CD4-positive, alpha-beta T cell treated with Interferon alpha-2 for 1 hour (primary cell): ENCODE measurements at regions not wholly inside any gene's neighbourhood (a gene's known extent, or its start where the extent isn't known, plus 50 kb on each side); places are given as distances from the start of the nearest gene placed in this dataset.

Source experiments
- DNase-seq, 2 donors: peaks; one replicate each; pipeline ENCODE4 v3.0.0-alpha.2; 2020 to 2022

- DNase-seq: no peak
Observed at GRCh38 chr13:48892053-48892687, 83.5 kb upstream of the FNDC3A start.

- no peak for DNase-seq
Observed at GRCh38 chr13:48892688-48893075, 83.0 kb upstream of the FNDC3A start.

DNA sequence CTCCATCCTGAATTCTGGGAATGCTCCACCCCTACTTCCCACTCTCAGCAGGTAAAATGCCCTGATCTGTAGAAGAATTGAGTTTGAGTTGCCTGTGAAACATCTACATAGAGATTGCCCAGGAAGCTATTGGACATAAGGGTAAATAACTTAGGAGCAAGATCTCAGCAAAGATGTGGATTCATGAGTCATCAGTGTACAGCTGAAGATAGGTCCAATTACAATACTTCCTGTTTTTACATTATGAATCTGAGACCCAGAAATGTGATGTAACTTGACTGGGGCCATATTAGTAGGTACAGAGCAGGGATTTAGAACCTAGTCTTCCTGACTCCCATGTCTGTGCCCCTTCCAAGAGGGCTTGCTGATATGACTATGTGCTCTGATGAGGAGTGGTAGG, 79.4 kb upstream of the FNDC3A start:
- DNase-seq: no peak

GRCh38 chr13:48901781-48902180, 73.9 kb upstream of the FNDC3A start:
- no peak for DNase-seq

DNA sequence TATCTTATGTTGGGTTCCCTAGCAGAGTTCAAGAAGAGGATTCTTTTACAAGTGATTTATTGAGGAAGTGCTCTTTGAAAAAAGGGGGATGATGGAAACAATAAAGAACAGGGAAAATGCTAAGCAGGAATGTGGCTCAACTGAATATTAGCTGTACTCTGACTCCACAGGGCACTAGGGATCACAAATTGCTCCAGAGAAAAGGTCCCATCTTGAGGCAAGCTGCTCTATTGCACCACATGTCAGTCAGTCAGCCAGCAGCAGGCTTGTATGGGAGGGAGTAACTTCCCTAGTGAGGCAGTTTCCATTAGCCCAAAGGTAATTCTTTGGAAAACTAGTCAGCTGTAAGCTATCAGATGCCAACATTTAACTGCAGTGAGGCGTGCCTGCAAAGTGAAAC, 73.3 kb upstream of the FNDC3A start:
- no peak for DNase-seq

GRCh38 chr13:48904668-48905290, 70.9 kb upstream of the FNDC3A start:
- no peak for DNase-seq

GRCh38 chr13:48906200-48906599, 69.5 kb upstream of the FNDC3A start:
- no peak for DNase-seq

DNA sequence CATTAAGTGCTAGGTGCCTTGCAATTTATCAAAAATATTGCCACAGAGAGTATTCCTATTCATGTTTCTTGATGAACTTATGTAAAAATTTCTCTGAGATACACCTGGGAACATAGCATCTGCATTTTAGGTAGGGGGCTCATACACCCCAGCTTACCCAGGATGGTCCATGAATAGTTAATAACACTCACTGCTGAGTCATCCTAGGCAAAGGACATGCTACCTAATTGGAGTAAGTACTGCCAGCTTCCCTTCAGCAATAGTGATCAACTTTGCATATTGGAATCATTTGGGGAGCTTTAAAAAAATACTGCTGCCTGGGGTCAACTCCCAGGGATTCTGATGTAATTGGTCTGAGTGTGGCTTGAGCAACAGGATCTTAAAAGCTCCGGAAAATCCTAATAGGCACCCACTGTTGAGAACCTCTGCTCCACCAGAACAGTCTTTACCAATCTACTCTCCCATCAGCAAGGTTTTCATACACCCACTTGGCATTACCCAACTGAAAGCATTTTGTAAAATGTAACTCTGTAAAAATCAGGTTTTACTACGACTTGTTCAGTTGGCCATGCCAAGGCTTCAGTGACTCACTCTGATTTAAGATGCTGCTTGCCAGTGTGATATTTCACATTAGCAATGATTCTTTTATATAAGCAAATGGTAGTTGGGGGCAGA, 67.2 kb upstream of the FNDC3A start:
- DNase-seq: no peak

DNA sequence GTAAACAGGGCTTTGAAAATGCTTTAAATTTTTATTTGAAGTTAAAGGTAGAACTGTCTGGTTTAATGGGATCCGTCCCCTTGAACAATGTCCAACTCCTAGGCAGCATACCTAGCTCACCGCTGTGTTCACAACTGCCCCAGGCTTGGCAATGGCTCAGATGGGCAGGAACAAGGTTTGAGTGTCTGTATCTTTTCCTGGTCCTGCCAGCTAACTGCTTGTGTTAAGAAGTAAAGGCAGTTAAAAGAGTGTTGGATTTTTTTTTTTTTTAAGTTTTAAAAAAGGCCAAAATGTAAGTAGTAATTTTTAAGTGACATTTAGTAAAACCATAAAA, 66.7 kb upstream of the FNDC3A start:
- no peak for DNase-seq

- DNase-seq: no peak
Observed at GRCh38 chr13:48910686-48911085, 65.0 kb upstream of the FNDC3A start.

DNA sequence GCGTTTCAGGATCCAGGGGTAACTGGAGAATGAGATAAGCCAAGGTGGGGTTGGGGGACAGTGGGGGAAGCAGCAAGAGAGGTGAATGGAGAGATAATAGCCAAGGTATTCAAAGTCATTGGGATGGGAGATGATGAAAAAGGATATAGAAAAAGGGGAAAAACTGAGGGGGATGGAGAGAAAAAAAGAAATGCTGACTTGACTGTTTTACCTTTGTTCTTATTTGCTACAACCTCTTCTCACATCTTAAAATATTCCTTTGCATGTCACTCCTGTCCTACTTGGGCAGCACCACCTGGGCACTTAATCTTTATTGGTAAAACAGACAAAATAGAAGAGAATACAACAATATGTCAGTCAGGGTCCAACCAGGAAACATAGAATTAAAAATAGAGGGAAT, 56.0 kb upstream of the FNDC3A start:
- no peak for DNase-seq

- DNase-seq: no peak
Observed at GRCh38 chr13:48920730-48921129, 55.0 kb upstream of the FNDC3A start.

DNA sequence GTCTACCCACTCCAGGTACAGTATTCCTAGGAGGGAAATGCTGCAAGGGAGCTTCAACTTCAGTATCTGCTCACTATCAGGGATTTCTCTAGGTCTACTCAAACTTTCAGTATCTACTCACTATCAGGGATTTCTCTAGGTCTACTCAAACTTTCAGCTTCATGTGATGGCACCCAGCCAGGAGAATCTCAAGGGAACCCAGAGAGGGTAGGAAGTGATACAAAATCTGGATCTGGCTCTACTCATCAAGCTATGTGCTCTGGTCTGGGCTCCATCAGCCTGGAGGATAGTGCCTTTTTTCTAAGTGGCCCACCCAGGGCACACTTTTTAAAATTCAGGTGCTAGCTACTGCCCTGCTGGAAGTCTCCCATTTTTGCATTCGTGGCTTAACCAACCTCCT, 52.3 kb upstream of the FNDC3A start:
- no peak for DNase-seq

- no peak for DNase-seq
Observed at GRCh38 chr13:48925001-48925400, 50.7 kb upstream of the FNDC3A start.
